HG02884 (cell line): ENCODE measurements at regions not wholly inside any gene's neighbourhood (a gene's known extent, or its start where the extent isn't known, plus 50 kb on each side); places are given as distances from the start of the nearest gene placed in this dataset.
"Not testable (repeated sequence)": the region's sequence is repeated elsewhere in the genome, so short reads cannot be mapped to it uniquely, and the experiment has no call there.

Experiments used
- ATAC-seq: cut with Tn5 transposase; IDR thresholded peaks from one replicate; pipeline ENCODE4 v1.9.1; 2021; ENCODE audit warnings: mild to moderate bottlenecking, moderate library complexity; ENCODE audit not compliant: unreplicated experiment

DNA sequence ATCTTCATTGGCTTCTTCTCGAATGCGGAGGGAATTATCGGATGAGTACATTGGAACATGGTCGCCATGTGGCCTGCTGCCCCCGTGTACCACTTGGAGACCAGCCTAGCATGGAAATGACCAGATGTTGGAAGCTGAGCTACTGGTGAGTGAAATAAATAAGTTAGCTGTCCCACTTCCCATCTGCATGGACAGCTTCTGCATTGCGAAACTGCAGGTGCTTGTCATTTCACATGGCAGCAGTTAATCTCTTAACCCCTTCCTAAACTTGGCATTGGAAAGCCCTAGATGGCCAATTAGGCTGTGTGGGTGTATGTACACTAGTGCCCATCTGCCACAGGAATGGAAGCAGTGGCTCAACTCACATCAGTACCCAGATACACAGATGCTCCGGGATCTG lies 246.6 kb upstream of the IL12B start:
- ATAC-seq = no peak

DNA sequence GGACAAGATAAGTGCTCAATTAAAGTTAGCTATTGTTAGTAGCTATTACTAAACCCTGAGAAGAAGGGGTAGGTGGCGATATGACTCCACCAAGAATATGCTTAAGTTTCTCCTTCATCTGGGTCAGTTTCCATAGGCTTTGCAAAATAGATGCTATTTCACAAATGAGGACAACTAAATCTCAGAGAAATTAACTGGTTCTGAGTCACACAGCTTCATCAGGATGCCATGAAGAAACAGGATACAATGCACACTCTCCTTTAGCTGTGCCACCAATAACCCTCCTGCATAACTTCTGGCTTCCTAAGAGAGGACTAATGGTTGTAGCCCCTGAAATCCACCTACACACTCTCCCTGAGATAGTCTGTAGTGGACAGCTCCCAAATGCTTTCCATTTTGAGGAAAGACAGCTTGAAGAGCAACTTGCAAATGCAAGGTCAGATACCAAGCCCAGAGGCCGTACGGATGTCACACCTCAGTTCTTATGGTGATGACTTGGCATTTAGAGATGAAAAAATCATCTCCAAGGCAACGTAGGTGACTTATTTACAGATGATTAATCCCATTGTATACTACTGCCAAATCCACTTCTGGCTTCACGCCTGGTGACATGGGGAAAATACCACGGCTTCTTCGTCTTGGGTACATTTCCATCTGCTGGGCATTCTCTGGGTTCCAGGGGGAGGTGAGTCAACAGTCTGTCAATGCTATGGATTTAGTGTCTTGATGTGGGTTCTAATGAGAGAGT lies 251.4 kb upstream of the IL12B start:
- ATAC-seq = no peak

GRCh38 chr5:159582756-159583541 lies 252.7 kb upstream of the IL12B start:
- ATAC-seq = no peak

GRCh38 chr5:159586921-159587320 lies 256.6 kb upstream of the IL12B start:
- ATAC-seq = no peak

- no peak for ATAC-seq
These were observed 258.7 kb upstream of the IL12B start for GRCh38 chr5:159588941-159589340.

DNA sequence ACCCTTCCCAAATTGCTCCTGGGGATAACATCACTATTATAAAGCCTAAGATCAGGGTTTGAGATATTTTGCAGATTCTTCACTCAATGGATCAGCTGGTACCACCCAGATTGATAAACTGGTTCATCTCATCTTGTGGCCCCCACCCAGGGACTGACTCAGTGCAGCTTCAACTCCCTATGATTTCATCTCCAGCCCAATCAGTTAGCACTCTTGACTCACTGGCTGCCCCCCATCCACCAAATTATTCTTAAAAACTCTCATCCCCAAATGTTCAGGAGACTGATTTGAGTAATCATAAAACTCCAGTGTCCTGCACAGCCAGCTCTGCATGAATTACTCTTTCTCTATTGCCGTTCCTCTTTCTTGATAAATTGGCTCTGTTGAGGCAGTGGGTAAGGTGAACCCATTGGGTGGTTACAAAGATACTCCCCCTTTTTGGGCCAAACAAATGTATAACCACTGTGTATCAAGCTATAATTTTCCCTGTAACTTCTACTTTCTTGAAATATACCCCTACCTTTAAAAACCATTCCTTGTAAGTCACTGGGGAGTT lies 263.3 kb upstream of the IL12B start:
- ATAC-seq = no peak

GRCh38 chr5:159595561-159595960 lies 265.3 kb upstream of the IL12B start:
- not testable (repeated sequence) for ATAC-seq

- no peak for ATAC-seq
These were observed 270.9 kb upstream of the IL12B start for GRCh38 chr5:159601216-159601615.

- ATAC-seq = no peak
These were observed 272.1 kb upstream of the IL12B start for GRCh38 chr5:159602434-159602833.

DNA sequence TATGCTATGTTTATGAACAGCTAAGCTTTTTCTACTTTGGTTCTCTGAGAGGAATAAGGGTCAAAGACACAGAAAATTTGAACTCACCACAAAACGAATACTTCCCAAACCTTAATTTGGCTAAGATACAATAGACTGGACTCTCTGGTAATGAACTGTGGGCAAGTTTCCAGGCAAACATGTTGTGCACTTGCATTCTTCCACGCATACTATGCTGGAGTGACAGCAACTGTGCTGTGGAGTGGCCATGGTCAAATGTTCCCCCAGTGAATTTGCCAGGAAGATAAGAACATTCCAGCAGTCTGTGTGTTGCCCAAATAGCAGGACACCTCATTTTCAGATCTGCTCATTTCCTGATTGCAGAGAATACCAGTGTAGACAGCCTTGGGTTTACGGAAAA lies 275.3 kb upstream of the IL12B start:
- ATAC-seq = no peak

DNA sequence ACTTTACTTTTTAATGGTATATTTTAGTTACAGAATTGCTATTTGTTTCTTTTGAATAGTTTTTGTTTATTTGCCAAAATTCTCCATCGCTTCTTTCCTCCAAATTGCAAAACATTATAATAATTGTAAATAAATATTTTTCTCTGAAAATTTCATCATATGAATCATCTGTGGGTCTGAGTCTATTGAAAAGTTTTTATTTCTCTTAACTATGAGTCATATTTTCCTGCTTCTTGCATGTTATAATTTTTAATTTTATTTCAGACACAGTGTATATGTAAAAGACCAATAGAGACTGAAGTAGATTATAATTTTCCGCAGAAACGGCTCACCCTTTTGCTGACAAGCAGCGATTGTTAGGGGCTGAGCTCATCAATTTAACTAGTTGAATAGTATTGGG lies 279.1 kb upstream of the IL12B start:
- no peak for ATAC-seq

DNA sequence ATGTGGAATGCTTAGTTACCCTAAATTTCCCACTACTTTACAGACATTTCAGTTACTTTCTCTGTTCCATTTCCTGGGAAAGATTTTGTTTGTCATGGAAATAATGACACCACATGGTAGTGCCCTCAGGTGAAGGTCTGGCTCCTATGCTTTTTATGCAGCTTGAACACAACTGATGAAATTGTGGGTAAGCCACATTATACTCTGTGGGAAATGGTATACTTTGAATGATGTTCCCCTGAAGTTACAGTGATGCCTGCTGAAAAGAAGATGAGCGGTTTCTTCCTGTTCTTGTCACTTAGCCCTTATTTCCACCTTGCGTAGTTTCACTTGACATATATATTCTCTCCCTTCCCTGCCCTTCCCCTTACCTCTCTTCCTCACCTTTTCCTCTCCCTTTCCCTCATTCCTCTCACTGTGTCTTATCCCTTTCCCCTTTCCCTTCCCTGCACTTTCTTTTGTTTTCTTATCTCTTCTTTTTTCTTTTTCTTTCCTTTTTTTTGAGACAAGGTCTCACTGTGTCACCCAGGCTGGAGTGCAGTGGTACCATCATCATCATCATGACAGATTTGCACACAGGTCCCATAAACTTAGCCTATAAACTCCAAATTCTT lies 280.8 kb upstream of the IL12B start:
- ATAC-seq = no peak

GRCh38 chr5:159616952-159617351 lies 286.7 kb upstream of the IL12B start:
- ATAC-seq = no peak

- no peak for ATAC-seq
These were observed 289.5 kb upstream of the IL12B start for GRCh38 chr5:159619826-159620225.

GRCh38 chr5:159620853-159621540 lies 290.7 kb upstream of the IL12B start:
- no peak for ATAC-seq

DNA sequence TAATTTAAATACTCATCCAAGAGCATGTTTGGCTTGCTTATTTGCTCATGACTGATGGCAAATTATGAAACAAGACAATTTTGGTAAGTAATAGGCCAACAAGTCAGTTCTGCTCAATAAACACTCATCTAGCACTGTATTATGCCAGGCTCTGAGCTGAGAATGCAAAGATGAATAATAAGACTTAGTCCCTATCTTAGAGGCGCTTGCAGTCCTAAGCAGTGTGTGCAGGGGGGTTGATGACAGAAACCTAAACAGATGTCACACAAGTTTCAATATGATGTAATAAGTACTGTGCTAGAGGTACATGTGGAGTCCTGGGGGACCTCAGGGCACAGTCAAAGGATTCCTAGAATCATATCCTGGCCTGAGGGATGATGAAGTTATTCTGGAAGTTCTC lies 287.6 kb upstream of the ADRA1B start:
- ATAC-seq = no peak

DNA sequence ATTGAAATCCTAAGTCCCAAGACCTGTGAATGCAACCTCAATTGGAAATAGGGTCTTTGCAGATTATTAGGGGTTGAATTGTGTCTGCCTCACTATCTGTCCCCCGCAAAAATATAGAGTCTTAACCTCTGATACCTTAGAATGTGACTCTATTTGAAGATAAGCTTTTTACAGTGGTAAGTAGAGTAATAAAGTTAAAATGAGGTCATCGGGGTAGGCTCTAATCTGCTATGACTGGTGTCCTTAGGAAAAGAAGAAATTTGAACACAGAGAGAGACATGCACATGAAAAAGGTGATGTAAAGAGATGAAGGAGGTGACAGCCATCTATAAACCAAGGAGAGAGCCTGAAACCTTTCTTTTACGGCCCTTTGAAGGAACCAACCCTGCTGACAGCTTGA lies 287.1 kb upstream of the ADRA1B start:
- no peak for ATAC-seq

DNA sequence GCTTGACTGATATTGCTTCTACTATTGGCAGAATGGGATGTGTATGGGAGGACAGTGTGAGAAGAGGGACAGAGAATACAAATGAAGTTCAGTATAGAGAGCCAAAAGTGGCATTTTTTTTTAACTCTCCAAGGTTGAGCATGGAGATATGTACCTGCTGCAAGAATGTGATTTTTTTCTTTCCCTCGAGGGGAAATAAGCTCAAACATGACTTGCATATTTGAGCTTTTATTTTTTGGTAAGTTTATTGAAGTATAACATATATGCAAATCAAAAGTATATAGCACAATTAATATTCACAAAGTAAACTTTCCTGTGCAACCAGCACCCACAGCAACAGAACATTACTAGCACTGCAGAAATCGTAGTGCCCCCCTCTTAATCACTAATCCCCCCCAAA lies 285.7 kb upstream of the ADRA1B start:
- ATAC-seq = no peak

DNA sequence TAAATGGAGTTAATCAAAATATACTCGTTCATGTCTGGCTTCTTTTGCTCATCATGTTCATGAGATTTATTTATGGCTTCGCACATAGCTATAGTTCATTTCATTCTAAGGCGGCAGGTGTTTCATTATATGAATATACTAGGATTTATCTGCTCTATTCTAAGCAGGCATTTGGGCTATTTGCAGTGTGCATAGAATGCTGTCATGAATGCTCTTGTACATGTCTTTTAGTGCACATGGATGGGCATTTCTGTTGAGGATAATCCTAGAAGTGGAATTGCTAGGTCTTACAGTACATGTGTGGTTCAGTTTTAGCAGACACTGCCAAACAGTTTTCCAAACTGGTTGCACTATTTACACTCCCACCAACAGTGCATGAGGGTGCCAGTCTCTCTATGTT lies 285.3 kb upstream of the ADRA1B start:
- ATAC-seq = no peak

DNA sequence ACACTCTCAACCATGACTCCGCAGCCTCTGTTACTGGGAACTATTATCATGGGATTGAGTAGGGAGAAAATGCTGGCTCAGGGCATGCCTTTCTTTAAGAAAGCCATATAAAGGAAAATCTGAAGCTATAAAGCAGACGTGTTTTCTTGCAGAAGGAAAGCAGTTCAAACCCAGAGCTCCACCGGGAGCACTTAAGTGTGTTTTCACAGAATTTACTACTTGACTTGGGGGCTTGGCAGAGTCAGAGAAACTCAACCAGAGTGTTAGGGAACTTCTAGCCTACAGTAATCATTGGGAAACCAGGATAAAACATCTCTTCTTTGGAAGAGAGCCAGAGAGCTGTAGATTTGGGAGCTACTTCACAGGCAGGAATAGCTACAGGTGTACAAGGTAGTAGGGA lies 283.4 kb upstream of the ADRA1B start:
- no peak for ATAC-seq

DNA sequence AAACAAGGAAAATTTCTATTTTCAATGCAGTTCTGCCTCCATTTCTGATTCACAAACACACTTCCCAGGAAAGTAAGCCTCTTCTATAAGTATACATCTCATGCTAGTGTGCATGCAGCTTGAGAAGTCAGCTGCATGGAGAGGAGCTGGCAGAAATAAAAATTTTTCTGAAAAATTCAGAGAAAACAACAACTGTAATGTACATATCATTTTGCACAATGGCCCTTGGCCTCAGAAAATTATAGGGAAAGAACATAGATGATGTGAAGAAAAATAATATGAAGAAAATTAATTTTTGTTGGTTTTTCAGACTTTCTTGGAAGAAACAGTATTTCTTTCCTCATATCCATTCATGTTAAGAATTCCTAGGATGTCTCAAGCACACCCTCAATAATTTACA lies 277.8 kb upstream of the ADRA1B start:
- ATAC-seq = no peak
